HG02943 (cell line): ENCODE measurements at regions not wholly inside any gene's neighbourhood (a gene's known extent, or its start where the extent isn't known, plus 50 kb on each side); places are given as distances from the start of the nearest gene placed in this dataset.

Experiments used
- ATAC-seq: cut with Tn5 transposase; IDR thresholded peaks from one replicate; pipeline ENCODE4 v1.9.1; 2021; ENCODE audit warnings: mild to moderate bottlenecking, low read depth, moderate library complexity; ENCODE audit not compliant: unreplicated experiment

- ATAC-seq: no peak
Measured at GRCh38 chr6:114521926-114522325, 179.1 kb upstream of the HS3ST5 start.

- ATAC-seq: no peak
Measured at GRCh38 chr6:114520976-114521375, 178.2 kb upstream of the HS3ST5 start.

GRCh38 chr6:114514170-114514569 is 171.3 kb upstream of the HS3ST5 start:
- no peak for ATAC-seq

- ATAC-seq: no peak
Measured at GRCh38 chr6:114471450-114471849, 128.6 kb upstream of the HS3ST5 start.

- no peak for ATAC-seq
Measured at GRCh38 chr6:114467931-114468330, 125.1 kb upstream of the HS3ST5 start.

- ATAC-seq: no peak
Measured at GRCh38 chr6:114465511-114465910, 122.7 kb upstream of the HS3ST5 start.

GRCh38 chr6:114453737-114454276 is 111.0 kb upstream of the HS3ST5 start:
- ATAC-seq: no peak

- ATAC-seq: no peak
Measured at GRCh38 chr6:114452785-114453401, 110.1 kb upstream of the HS3ST5 start.

- ATAC-seq: no peak
Measured at GRCh38 chr6:114450631-114451030, 107.8 kb upstream of the HS3ST5 start.

- ATAC-seq: no peak
Measured at GRCh38 chr6:114449659-114450058, 106.8 kb upstream of the HS3ST5 start.

GRCh38 chr6:114446342-114446741 is 103.5 kb upstream of the HS3ST5 start:
- ATAC-seq: no peak

- ATAC-seq: no peak
Measured at GRCh38 chr6:114445846-114446245, 103.0 kb upstream of the HS3ST5 start.

- ATAC-seq: no peak
Measured at GRCh38 chr6:114439411-114439810, 96.6 kb upstream of the HS3ST5 start.

- ATAC-seq: no peak
Measured at GRCh38 chr6:114437235-114437634, 94.4 kb upstream of the HS3ST5 start.

- ATAC-seq: no peak
Measured at GRCh38 chr6:114436691-114437090, 93.9 kb upstream of the HS3ST5 start.

- ATAC-seq: no peak
Measured at GRCh38 chr6:114435985-114436384, 93.2 kb upstream of the HS3ST5 start.

- ATAC-seq: no peak
Measured at GRCh38 chr6:114432400-114432799, 89.6 kb upstream of the HS3ST5 start.

- ATAC-seq: no peak
Measured at GRCh38 chr6:114431641-114432040, 88.8 kb upstream of the HS3ST5 start.

GRCh38 chr6:114430534-114431124 is 87.8 kb upstream of the HS3ST5 start:
- ATAC-seq: no peak

- no peak for ATAC-seq
Measured at GRCh38 chr6:114428341-114428740, 85.5 kb upstream of the HS3ST5 start.

- no peak for ATAC-seq
Measured at GRCh38 chr6:114421199-114421598, 78.4 kb upstream of the HS3ST5 start.

- ATAC-seq: no peak
Measured at GRCh38 chr6:114419175-114419574, 76.4 kb upstream of the HS3ST5 start.
